ENCODE measurements at regions not wholly inside any gene's neighbourhood (a gene's known extent, or its start where the extent isn't known, plus 50 kb on each side); places are given as distances from the start of the nearest gene placed in this dataset.

DNA sequence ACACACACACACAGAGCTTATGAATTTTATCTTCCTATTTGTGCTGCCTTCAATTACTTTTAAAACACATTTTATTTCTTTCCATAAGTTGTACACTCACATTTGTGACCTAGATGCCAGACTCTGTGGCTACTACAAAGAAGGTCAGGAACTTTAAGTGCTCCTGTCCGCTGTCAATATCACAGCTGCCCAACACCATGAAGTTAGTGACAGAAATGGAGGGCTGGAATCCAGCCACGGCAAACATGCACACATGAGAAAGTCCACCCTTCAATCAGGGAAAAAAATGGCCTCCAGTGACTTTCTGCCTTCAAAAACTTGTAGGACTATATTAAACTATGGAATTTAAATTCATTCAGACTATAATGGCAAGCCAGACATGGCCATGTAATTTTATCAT is 334.4 kb upstream of the FSTL5 start:
- Histone ChIP-seq H4K20me1 (ENCODE audit: insufficient read depth, low read length) (no peaks in the 10 kb centered on the region), H2AFZ (ENCODE audit: low read length) (no peak overlapping the region), H3K36me3 (ENCODE audit: insufficient read depth, low read length) (no peaks in the 10 kb centered on the region), H3K79me2 (ENCODE audit: insufficient read depth, low read depth, low read length) (no peaks in the 10 kb centered on the region), H3K9me3 (ENCODE audit: low read length) (no peaks in the 10 kb centered on the region), H3K4me1 (ENCODE audit: insufficient read depth, low read length, poor library complexity, severe bottlenecking) (no peaks in the 10 kb centered on the region), H3K4me2 (ENCODE audit: low read length) (no peak overlapping the region), H3K9me2 (ENCODE audit: insufficient read depth, low read length) (no peaks in the 10 kb centered on the region), H3K4me3 (ENCODE audit: low read depth, low read length, poor library complexity, severe bottlenecking) (no peak overlapping the region), H3K27ac (ENCODE audit: low read depth, low read length, poor library complexity, severe bottlenecking) (no peak overlapping the region)
- ChIA-PET POLR2A (interaction anchor here (0.7 to 1.1 kb wide), 2 partner anchors 1008 to 1810 kb away, joined by 3 read pairs; no protein-coding TSS in a partner anchor), CTCF (ENCODE audit: unreplicated experiment) (no interaction called here)
- BruUV-seq (replicated peaks) = no TSS peak
- no peak for TF ChIP-seq EZH2phosphoT487 (IDR thresholded peaks at IDR 0.05; ENCODE audit: borderline replicate concordance, low read depth, low read length)
- intact Hi-C loops (cut with micrococcal nuclease; ENCODE audit: unreplicated experiment) = loop anchor here (5.0 kb wide), 1 partner anchor 984 kb away; no protein-coding TSS in a partner anchor
- DNase-seq (ENCODE audit: low spot score) = no peak

DNA sequence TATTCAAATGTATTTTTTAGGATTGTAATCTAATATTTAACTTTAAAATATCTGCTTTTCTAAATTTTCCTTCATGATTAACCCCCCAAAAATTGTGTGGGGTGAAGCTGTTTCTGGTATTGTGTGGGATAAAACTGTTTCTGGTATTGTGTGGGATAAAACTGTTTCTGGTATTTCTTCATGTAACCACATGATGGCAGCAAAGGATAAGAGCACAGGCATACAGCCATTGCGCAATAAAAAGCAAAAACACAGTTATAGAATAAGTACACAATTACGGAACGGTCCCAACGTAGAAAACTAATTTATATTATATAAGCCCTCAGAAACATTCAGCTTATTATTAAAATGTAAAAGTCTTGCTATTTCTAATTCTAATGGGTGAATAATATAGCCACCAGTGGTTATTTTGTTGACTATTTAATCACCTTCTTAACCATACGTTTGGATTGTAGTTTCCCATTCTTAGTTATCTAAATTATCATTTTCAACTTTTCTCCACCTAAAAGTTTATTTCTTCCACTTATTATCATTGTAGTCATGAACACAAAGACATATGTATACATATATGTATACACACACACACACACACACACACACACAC is 333.9 kb upstream of the FSTL5 start:
- intact Hi-C loops (cut with micrococcal nuclease; ENCODE audit: unreplicated experiment) = loop anchor here (2.0 to 5.0 kb wide), 3 partner anchors 541 to 1051 kb away; no protein-coding TSS in a partner anchor
- BruUV-seq (replicated peaks) = no TSS peak
- DNase-seq (ENCODE audit: low spot score) = peak; percentile 53
- no peaks in the 10 kb centered on the region for H4K20me1 ChIP-seq (ENCODE audit: insufficient read depth, low read length)
- H3K79me2 ChIP-seq (ENCODE audit: insufficient read depth, low read depth, low read length) = no peaks in the 10 kb centered on the region
- no peaks in the 10 kb centered on the region for H3K9me2 ChIP-seq (ENCODE audit: insufficient read depth, low read length)
- no peak overlapping the region for H3K27ac ChIP-seq (ENCODE audit: low read depth, low read length, poor library complexity, severe bottlenecking)
- TF ChIP-seq, protein P1, sequence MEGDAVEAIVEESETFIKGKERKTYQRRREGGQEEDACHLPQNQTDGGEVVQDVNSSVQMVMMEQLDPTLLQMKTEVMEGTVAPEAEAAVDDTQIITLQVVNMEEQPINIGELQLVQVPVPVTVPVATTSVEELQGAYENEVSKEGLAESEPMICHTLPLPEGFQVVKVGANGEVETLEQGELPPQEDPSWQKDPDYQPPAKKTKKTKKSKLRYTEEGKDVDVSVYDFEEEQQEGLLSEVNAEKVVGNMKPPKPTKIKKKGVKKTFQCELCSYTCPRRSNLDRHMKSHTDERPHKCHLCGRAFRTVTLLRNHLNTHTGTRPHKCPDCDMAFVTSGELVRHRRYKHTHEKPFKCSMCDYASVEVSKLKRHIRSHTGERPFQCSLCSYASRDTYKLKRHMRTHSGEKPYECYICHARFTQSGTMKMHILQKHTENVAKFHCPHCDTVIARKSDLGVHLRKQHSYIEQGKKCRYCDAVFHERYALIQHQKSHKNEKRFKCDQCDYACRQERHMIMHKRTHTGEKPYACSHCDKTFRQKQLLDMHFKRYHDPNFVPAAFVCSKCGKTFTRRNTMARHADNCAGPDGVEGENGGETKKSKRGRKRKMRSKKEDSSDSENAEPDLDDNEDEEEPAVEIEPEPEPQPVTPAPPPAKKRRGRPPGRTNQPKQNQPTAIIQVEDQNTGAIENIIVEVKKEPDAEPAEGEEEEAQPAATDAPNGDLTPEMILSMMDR (conservative IDR thresholded peaks at IDR 0.05; ENCODE audit: low read length) = peak; percentile 90
- TF ChIP-seq EZH2phosphoT487 (IDR thresholded peaks at IDR 0.05; ENCODE audit: borderline replicate concordance, low read depth, low read length) = no peak
- ChIA-PET CTCF (ENCODE audit: unreplicated experiment) (no interaction called here), POLR2A (interaction anchor here (0.6 to 1.1 kb wide), 3 partner anchors 858 to 1811 kb away, joined by 3 read pairs; no protein-coding TSS in a partner anchor)
- H2AFZ ChIP-seq (ENCODE audit: low read length) = no peak overlapping the region
- H3K4me1 ChIP-seq (ENCODE audit: insufficient read depth, low read length, poor library complexity, severe bottlenecking) = no peaks in the 10 kb centered on the region
- H3K9me3 ChIP-seq (ENCODE audit: low read length) = no peaks in the 10 kb centered on the region
- H3K36me3 ChIP-seq (ENCODE audit: insufficient read depth, low read length) = no peaks in the 10 kb centered on the region
- no peak overlapping the region for H3K4me3 ChIP-seq (ENCODE audit: low read depth, low read length, poor library complexity, severe bottlenecking)
- H3K4me2 ChIP-seq (ENCODE audit: low read length) = no peak overlapping the region

DNA sequence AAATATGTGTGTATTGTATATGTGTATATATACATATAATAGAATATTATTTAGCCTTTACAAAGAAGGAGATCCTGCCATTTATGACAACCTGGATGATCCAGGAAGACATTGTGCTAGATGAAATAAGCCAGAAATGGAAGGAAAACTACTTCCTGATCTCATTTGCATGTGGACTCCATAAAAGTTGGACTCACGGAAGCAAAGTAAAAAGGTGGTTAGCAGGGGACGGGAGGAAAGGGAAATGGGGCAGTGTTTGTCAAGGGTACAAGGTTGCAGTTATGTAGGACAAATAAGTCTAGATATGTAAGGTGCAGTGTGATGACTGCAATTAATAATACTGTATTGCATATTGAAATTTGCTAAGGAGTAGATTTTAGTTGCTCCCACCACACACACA is 331.1 kb upstream of the FSTL5 start:
- Histone ChIP-seq H3K9me2 (ENCODE audit: insufficient read depth, low read length) (no peaks in the 10 kb centered on the region), H3K4me3 (ENCODE audit: low read depth, low read length, poor library complexity, severe bottlenecking) (no peak overlapping the region), H4K20me1 (ENCODE audit: insufficient read depth, low read length) (no peaks in the 10 kb centered on the region), H3K9me3 (ENCODE audit: low read length) (no peaks in the 10 kb centered on the region), H3K79me2 (ENCODE audit: insufficient read depth, low read depth, low read length) (no peaks in the 10 kb centered on the region), H3K4me2 (ENCODE audit: low read length) (no peak overlapping the region), H3K27ac (ENCODE audit: low read depth, low read length, poor library complexity, severe bottlenecking) (no peak overlapping the region), H3K36me3 (ENCODE audit: insufficient read depth, low read length) (no peaks in the 10 kb centered on the region), H2AFZ (ENCODE audit: low read length) (no peak overlapping the region), H3K4me1 (ENCODE audit: insufficient read depth, low read length, poor library complexity, severe bottlenecking) (no peaks in the 10 kb centered on the region)
- ChIA-PET CTCF (ENCODE audit: unreplicated experiment) (no interaction called here), POLR2A (interaction anchor here (1.2 kb wide), 1 partner anchor 513 kb away, joined by 3 read pairs; no protein-coding TSS in a partner anchor)
- no peak for DNase-seq (ENCODE audit: low spot score)
- intact Hi-C loops (cut with micrococcal nuclease; ENCODE audit: unreplicated experiment) = loop anchor here (5.0 kb wide), 1 partner anchor 987 kb away; no protein-coding TSS in a partner anchor
- TF ChIP-seq, protein P1 (conservative IDR thresholded peaks at IDR 0.05; ENCODE audit: low read length) = no peak
- no peak for TF ChIP-seq EZH2phosphoT487 (IDR thresholded peaks at IDR 0.05; ENCODE audit: borderline replicate concordance, low read depth, low read length)
- no TSS peak for BruUV-seq (replicated peaks)
